K562 (cell line): ENCODE measurements at regions not wholly inside any gene's neighbourhood (a gene's known extent, or its start where the extent isn't known, plus 50 kb on each side); places are given as distances from the start of the nearest gene placed in this dataset.

Experiments used
- ATAC-seq: fragments of 200-7000 bp; cut with Tn5 transposase; 3 replicates; pipeline ENCODE4 v1.9.1; 2020; ENCODE audit warnings: moderate library complexity
- BruUV-seq: library from RNA; stranded (reverse); fragments of 400-500 nt; replicated peaks from 2 replicates; lab custom pipeline; 2021; lab: Mats Ljungman, UMichigan
- CTCF ChIA-PET: fragments of 300-600 bp; formaldehyde crosslinking; extraction: SDS; loops from one replicate; lab custom pipeline; 2021; ENCODE audit warnings: low intra/inter-chr PET ratio; lab: Yijun Ruan, JAX
- POLR2A ChIA-PET: fragments of 300-600, 350-650 bp; sonication (Branson Sonifier 250); formaldehyde crosslinking; extraction: SDS; loops from one replicate; lab custom pipeline; 2021; ENCODE audit warnings: antibody characterized with exemption, inconsistent platforms; lab: Yijun Ruan, JAX
- DNase-seq, 4 experiments: peaks; one replicate each; pipeline versions ENCODE4 v3.0.0 to v3.0.0-alpha.2; 2011 to 2018; ENCODE audit warnings: low spot score in 3 of 4, mixed read lengths in 3 of 4; ENCODE audit errors: extremely low read depth in 1 of 4
- FAIRE-seq: peaks from 2 replicates; lab custom pipeline; 2011; peaks lifted over from hg19 to GRCh38; lab: Jason Lieb, UNC
- H2AFZ ChIP-seq: 2 replicates; pipeline ENCODE4 v1.6.0; 2011; ENCODE audit warnings: low read depth, low read length, control low read depth, inconsistent platforms
- H3K27ac ChIP-seq: fragments of 200-600 bp; 3 replicates; pipeline ENCODE4 v1.8.0; 2011; ENCODE audit warnings: low read depth, mild to moderate bottlenecking, control low read depth, inconsistent platforms, low read length, moderate library complexity, mixed read lengths; ENCODE audit errors: extremely low read depth
- H3K27me3 ChIP-seq, 2 experiments: fragments of 300-600 bp in 1 of 2; 2 replicates in 1 of 2; 3 replicates in 1 of 2; pipeline versions ENCODE4 v1.6.0 to v1.8.0; 2011; ENCODE audit warnings: inconsistent platforms in 2 of 2, low read length in 2 of 2, mild to moderate bottlenecking in 1 of 2, mixed read lengths in 1 of 2, moderate library complexity in 1 of 2; ENCODE audit not compliant: control insufficient read depth in 2 of 2, insufficient read depth in 2 of 2
- H3K36me3 ChIP-seq: fragments of 300-600 bp; 3 replicates; pipeline ENCODE4 v1.8.0; 2011; ENCODE audit warnings: mild to moderate bottlenecking, low read length, inconsistent platforms; ENCODE audit not compliant: control insufficient read depth, insufficient read depth
- H3K4me1 ChIP-seq, 2 experiments: fragments of 200-600 bp in 1 of 2; replicated peaks in 1 of 2; 2 replicates in 1 of 2; 3 replicates in 1 of 2; pipeline versions ENCODE4 v1.5.1 to v1.8.0; 2011; ENCODE audit warnings: inconsistent platforms in 2 of 2, low read length in 2 of 2, mild to moderate bottlenecking in 1 of 2, mixed read lengths in 1 of 2, moderate library complexity in 1 of 2; ENCODE audit not compliant: control insufficient read depth in 2 of 2, insufficient read depth in 2 of 2
- H3K4me2 ChIP-seq: 2 replicates; pipeline ENCODE4 v1.6.1; 2011; ENCODE audit warnings: low read length, control low read depth, inconsistent platforms, mixed read lengths; ENCODE audit not compliant: insufficient read depth
- H3K4me3 ChIP-seq: fragments of 200-600 bp; sonication (generic), shearing (Covaris generic); 2 replicates; pipeline ENCODE4 v1.5.1; 2016; ENCODE audit warnings: control low read depth, inconsistent platforms
- H3K79me2 ChIP-seq: fragments of 200-600 bp; 3 replicates; pipeline ENCODE4 v1.8.0; 2011; ENCODE audit warnings: low read length, inconsistent platforms; ENCODE audit not compliant: control insufficient read depth, insufficient read depth
- H3K9ac ChIP-seq, 2 experiments: 2 replicates each; pipeline versions ENCODE4 v1.6.0 to v1.6.1; 2011; ENCODE audit warnings: low read depth in 2 of 2, low read length in 2 of 2, control low read depth in 1 of 2, inconsistent platforms in 1 of 2, mild to moderate bottlenecking in 1 of 2, mixed read lengths in 1 of 2; ENCODE audit not compliant: insufficient read depth in 1 of 2
- H3K9me1 ChIP-seq: one replicate; pipeline ENCODE4 v1.6.0; 2011; ENCODE audit warnings: inconsistent platforms, mild to moderate bottlenecking, low read length, moderate library complexity; ENCODE audit not compliant: control insufficient read depth, insufficient read depth
- H3K9me3 ChIP-seq: replicated peaks from 2 replicates; pipeline ENCODE4 v1.5.1; 2011; ENCODE audit warnings: low read depth, low read length, inconsistent platforms; ENCODE audit not compliant: control insufficient read depth, insufficient read depth
- H4K20me1 ChIP-seq: replicated peaks from 2 replicates; pipeline ENCODE4 v1.6.1; 2011; ENCODE audit warnings: low read length, inconsistent platforms, mixed read lengths; ENCODE audit not compliant: control insufficient read depth, insufficient read depth
- EGR1 ChIP-seq: fragments of 450-650 bp; conservative IDR thresholded peaks from 2 replicates; pipeline ENCODE4 v1.6.1; 2017; ENCODE audit warnings: mild to moderate bottlenecking
- EHMT2 ChIP-seq: fragments of 450-650 bp; IDR thresholded peaks from 2 replicates; pipeline ENCODE4 v1.6.1; 2018; ENCODE audit warnings: antibody characterized with exemption
- EWSR1 ChIP-seq: fragments of 450-650 bp; IDR thresholded peaks from 2 replicates; pipeline ENCODE4 v1.6.1; 2018; ENCODE audit warnings: borderline replicate concordance, mild to moderate bottlenecking, low read depth, moderate library complexity; ENCODE audit not compliant: partially characterized antibody
- KHSRP ChIP-seq: fragments of 450-650 bp; IDR thresholded peaks from 2 replicates; pipeline ENCODE4 v1.6.1; 2017
- MEIS2 ChIP-seq: fragments of 450-650 bp; IDR thresholded peaks from 2 replicates; pipeline ENCODE4 v1.6.1; 2014; ENCODE audit warnings: mild to moderate bottlenecking; ENCODE audit not compliant: partially characterized antibody
- NRF1 ChIP-seq, 2 experiments: fragments of 450-650 bp; IDR thresholded peaks in 1 of 2; conservative IDR thresholded peaks in 1 of 2; 2 replicates each; pipeline ENCODE4 v1.6.1; 2014; ENCODE audit warnings: mild to moderate bottlenecking in 2 of 2
- PBX2 ChIP-seq, 2 experiments: IDR thresholded peaks in 1 of 2; conservative IDR thresholded peaks in 1 of 2; 2 replicates each; pipeline ENCODE4 v1.6.1; 2016; ENCODE audit warnings: low read depth in 2 of 2, mild to moderate bottlenecking in 1 of 2, missing compliant biosample characterization in 1 of 2, missing genetic modification characterization in 1 of 2, moderate library complexity in 1 of 2
- RAD21 ChIP-seq, 2 experiments: fragments of 250-450 bp in 1 of 2; fragments of 450-650 bp in 1 of 2; sonication (Bioruptor Pico) in 1 of 2; formaldehyde crosslinking in 1 of 2; IDR thresholded peaks in 1 of 2; conservative IDR thresholded peaks in 1 of 2; 2 replicates each; pipeline versions ENCODE4 v1.4.0 to v1.8.0; 2020 to 2022; ENCODE audit warnings: mild to moderate bottlenecking in 2 of 2, moderate library complexity in 1 of 2
- SPI1 ChIP-seq: IDR thresholded peaks from 2 replicates; pipeline ENCODE4 v1.6.1; 2011; ENCODE audit warnings: low read depth, low read length, control low read depth, borderline replicate concordance
- TFE3 ChIP-seq: fragments of 450-650 bp; formaldehyde crosslinking; IDR thresholded peaks from 2 replicates; pipeline ENCODE4 v1.4.0; 2020; ENCODE audit warnings: mild to moderate bottlenecking, mixed read lengths
- WGBS: fragments of 100-300 bp; shearing (Covaris generic); methylation state at CpG from one replicate; pipeline ENCODE4 v1.1.6; 2016; ENCODE audit warnings: low coverage, mixed read lengths; ENCODE audit not compliant: insufficient coverage; ENCODE audit errors: missing lambda C conversion rate; 5-methylcytosine and 5-hydroxymethylcytosine counted together
- in situ Hi-C: fragments of 300-500 bp; cut with MboI; formaldehyde crosslinking; loops from 4 replicates; pipeline ENCODE4 v1.15.0; 2018; ENCODE audit warnings: inconsistent platforms, mixed read lengths
- intact Hi-C: fragments of 100-400 bp; cut with micrococcal nuclease; formaldehyde crosslinking; loops from 2 replicates; pipeline ENCODE4 v1.14.2; 2022
- TF ChIP-seq, protein P1 (sequence below): fragments of 200-800 bp; sonication (Bioruptor generic); IDR thresholded peaks from 2 replicates; pipeline ENCODE4 v1.6.1; 2017; ENCODE audit warnings: missing genetic modification characterization, missing compliant biosample characterization
- TF ChIP-seq, protein P2 (sequence below): fragments of 450-650 bp; IDR thresholded peaks from 2 replicates; pipeline ENCODE4 v1.6.1; 2018; ENCODE audit not compliant: partially characterized antibody

DNA sequence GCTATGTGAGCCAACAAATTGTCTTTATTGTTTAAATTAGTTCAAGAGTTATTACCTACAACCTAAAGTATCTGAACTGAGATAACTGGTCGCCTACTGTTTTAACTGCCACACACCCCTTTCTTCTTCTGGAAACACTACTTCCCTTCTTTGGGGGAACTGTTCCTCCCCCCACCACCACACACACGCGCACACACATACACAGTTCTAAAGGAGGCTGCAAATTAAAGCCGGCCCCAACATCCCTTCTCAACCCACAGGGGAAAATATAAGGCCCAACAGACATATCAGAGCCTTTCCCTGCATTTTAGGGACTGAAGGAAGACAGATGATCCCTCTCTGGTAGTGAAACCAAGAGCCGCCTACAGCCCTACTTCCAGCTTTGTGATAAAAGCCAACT lies 348.0 kb upstream of the JARID2 start:
- 36% methylated on average over 5 of the region's 5 CpGs for WGBS
- no peak for FAIRE-seq
- TF ChIP-seq, protein P1, sequence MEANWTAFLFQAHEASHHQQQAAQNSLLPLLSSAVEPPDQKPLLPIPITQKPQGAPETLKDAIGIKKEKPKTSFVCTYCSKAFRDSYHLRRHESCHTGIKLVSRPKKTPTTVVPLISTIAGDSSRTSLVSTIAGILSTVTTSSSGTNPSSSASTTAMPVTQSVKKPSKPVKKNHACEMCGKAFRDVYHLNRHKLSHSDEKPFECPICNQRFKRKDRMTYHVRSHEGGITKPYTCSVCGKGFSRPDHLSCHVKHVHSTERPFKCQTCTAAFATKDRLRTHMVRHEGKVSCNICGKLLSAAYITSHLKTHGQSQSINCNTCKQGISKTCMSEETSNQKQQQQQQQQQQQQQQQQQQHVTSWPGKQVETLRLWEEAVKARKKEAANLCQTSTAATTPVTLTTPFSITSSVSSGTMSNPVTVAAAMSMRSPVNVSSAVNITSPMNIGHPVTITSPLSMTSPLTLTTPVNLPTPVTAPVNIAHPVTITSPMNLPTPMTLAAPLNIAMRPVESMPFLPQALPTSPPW, result peak; percentile 62; the same call in 1 of the 2 replicates
- TF ChIP-seq NRF1 (conservative IDR thresholded peaks at IDR 0.05 in 1 of 2, IDR thresholded peaks at IDR 0.05 in 1 of 2) (peak; percentile 32 to 44; a peak in 2 of 4 replicates), RAD21 (CRISPR knock-in tag; conservative IDR thresholded peaks at IDR 0.05 in 1 of 2, IDR thresholded peaks at IDR 0.05 in 1 of 2) (peak in 1 of 2 experiments; percentile 9; a peak in 1 of 4 replicates), EHMT2 (0 out of 2 replicates have a peak, but pooled peaks have one; percentile 16), SPI1 (peak; percentile 33; the same call in 1 of the 2 replicates), MEIS2 (peak; percentile 61), KHSRP (no peak), EWSR1 (no peak), EGR1 (no peak), TFE3 (CRISPR knock-in tag) (no peak), PBX2 (CRISPR knock-in tag; IDR thresholded peaks at IDR 0.05; ENCODE audit: low read depth) (no peak), PBX2 (tag; conservative IDR thresholded peaks at IDR 0.05; ENCODE audit: low read depth) (peak; percentile 44; the same call in 1 of the 2 replicates)
- TF ChIP-seq, protein P2, sequence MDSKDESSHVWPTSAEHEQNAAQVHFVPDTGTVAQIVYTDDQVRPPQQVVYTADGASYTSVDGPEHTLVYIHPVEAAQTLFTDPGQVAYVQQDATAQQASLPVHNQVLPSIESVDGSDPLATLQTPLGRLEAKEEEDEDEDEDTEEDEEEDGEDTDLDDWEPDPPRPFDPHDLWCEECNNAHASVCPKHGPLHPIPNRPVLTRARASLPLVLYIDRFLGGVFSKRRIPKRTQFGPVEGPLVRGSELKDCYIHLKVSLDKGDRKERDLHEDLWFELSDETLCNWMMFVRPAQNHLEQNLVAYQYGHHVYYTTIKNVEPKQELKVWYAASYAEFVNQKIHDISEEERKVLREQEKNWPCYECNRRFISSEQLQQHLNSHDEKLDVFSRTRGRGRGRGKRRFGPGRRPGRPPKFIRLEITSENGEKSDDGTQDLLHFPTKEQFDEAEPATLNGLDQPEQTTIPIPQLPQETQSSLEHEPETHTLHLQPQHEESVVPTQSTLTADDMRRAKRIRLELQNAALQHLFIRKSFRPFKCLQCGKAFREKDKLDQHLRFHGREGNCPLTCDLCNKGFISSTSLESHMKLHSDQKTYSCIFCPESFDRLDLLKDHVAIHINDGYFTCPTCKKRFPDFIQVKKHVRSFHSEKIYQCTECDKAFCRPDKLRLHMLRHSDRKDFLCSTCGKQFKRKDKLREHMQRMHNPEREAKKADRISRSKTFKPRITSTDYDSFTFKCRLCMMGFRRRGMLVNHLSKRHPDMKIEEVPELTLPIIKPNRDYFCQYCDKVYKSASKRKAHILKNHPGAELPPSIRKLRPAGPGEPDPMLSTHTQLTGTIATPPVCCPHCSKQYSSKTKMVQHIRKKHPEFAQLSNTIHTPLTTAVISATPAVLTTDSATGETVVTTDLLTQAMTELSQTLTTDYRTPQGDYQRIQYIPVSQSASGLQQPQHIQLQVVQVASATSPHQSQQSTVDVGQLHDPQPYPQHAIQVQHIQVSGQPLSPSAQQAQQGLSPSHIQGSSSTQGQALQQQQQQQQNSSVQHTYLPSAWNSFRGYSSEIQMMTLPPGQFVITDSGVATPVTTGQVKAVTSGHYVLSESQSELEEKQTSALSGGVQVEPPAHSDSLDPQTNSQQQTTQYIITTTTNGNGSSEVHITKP, result peak; percentile 32

More for the DNA sequence above, 348.0 kb upstream of the JARID2 start:
- CTCF ChIA-PET, result no interaction called here
- no TSS peak for BruUV-seq
- no peak overlapping the region for H3K27ac ChIP-seq
- H3K4me1 ChIP-seq, result peaks cover 0 to 5% of the 10 kb centered on the region in 2 experiments; a peak in 2 of 5 replicates
- DNase-seq, result no peak
- H3K79me2 ChIP-seq, result no peaks in the 10 kb centered on the region
- in situ Hi-C loops (no loop called here), intact Hi-C loops (no loop called here)
- H3K9ac ChIP-seq, result no peak overlapping the region
- POLR2A ChIA-PET, result interaction anchor here (1.9 kb wide), 1 partner anchor 10 kb away, joined by 7 read pairs; no protein-coding TSS in a partner anchor
- H3K4me2 ChIP-seq, result no peak overlapping the region
- H3K27me3 ChIP-seq, result no peaks in the 10 kb centered on the region
- H3K4me3 ChIP-seq, result no peak overlapping the region
- H4K20me1 ChIP-seq, result no peaks in the 10 kb centered on the region
- no peak for ATAC-seq
- no peak overlapping the region for H2AFZ ChIP-seq
- no peaks in the 10 kb centered on the region for H3K9me1 ChIP-seq
- H3K9me3 ChIP-seq, result no peaks in the 10 kb centered on the region
- H3K36me3 ChIP-seq, result no peaks in the 10 kb centered on the region
